ENCODE measurements at regions not wholly inside any gene's neighbourhood (a gene's known extent, or its start where the extent isn't known, plus 50 kb on each side); places are given as distances from the start of the nearest gene placed in this dataset.

GRCh38 chr20:60088236-60088635 lies 130.0 kb downstream of the CDH26 start:
- POLR2A ChIA-PET, result no interaction called here
- Histone ChIP-seq H3K27ac (ENCODE audit: low read depth in 1 of 2, low read length in 2 of 2) (no peak overlapping the region), H3K9me3 (ENCODE audit: control insufficient read depth in 1 of 2, insufficient read depth in 1 of 2, low read length in 2 of 2) (no peaks in the 10 kb centered on the region), H3K36me3 (ENCODE audit: insufficient read depth, low read length) (no peaks in the 10 kb centered on the region), H3K4me1 (ENCODE audit: insufficient read depth, low read length) (no peaks in the 10 kb centered on the region), H3K4me3 (ENCODE audit: low read length) (no peak overlapping the region), H3K27me3 (ENCODE audit: control insufficient read depth in 1 of 2, insufficient read depth in 2 of 2, low read length in 2 of 2) (peaks cover 6 to 19% of the 10 kb centered on the region in 2 experiments)
- no peaks in the 10 kb centered on the region for H3K36me3 Mint-ChIP-seq (ENCODE audit: low read depth)
- TF ChIP-seq, protein P1, sequence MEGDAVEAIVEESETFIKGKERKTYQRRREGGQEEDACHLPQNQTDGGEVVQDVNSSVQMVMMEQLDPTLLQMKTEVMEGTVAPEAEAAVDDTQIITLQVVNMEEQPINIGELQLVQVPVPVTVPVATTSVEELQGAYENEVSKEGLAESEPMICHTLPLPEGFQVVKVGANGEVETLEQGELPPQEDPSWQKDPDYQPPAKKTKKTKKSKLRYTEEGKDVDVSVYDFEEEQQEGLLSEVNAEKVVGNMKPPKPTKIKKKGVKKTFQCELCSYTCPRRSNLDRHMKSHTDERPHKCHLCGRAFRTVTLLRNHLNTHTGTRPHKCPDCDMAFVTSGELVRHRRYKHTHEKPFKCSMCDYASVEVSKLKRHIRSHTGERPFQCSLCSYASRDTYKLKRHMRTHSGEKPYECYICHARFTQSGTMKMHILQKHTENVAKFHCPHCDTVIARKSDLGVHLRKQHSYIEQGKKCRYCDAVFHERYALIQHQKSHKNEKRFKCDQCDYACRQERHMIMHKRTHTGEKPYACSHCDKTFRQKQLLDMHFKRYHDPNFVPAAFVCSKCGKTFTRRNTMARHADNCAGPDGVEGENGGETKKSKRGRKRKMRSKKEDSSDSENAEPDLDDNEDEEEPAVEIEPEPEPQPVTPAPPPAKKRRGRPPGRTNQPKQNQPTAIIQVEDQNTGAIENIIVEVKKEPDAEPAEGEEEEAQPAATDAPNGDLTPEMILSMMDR (IDR thresholded peaks at IDR 0.05), result no peak
- no peaks in the 10 kb centered on the region for H3K9me3 Mint-ChIP-seq
- no peak overlapping the region for H3K27ac Mint-ChIP-seq
- intact Hi-C loops (cut with DNase I, micrococcal nuclease), result no loop called here
- H3K4me3 Mint-ChIP-seq, result no peak overlapping the region
- peaks cover 52% of the 10 kb centered on the region for H3K27me3 Mint-ChIP-seq
- ATAC-seq (ENCODE audit: poor library complexity) (no peak), DNase-seq (no peak)
- no peaks in the 10 kb centered on the region for H3K4me1 Mint-ChIP-seq (ENCODE audit: low read depth)
- CTCF ChIA-PET, result no interaction called here

DNA sequence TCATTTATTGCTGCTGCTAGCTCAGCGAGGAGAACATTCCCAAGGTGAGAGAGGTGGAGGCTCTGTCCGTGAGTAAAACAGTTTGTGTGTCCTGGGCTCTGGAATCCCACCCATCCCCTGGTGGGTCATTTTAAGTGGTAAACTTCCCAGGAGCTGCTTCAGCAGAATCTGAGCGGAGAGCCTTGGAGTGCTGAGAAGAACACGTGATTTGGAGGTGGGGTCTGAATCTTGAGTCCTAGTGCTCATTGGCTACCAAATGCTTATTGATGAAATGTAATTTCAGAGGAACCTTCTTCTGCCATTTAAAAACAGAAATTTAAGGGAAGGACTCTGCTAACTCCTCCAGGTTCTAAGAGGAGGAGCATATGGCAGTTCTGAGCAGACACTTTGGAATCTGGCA lies 132.4 kb downstream of the CDH26 start:
- no peak for ATAC-seq (ENCODE audit: poor library complexity)
- no peak overlapping the region for H3K27ac ChIP-seq (ENCODE audit: low read depth in 1 of 2, low read length in 2 of 2)
- CTCF ChIA-PET, result no interaction called here
- intact Hi-C loops (cut with DNase I, micrococcal nuclease), result no loop called here
- H3K36me3 ChIP-seq (ENCODE audit: insufficient read depth, low read length), result no peaks in the 10 kb centered on the region
- Mint-ChIP-seq H3K27ac (no peak overlapping the region), H3K4me3 (no peak overlapping the region), H3K9me3 (no peaks in the 10 kb centered on the region), H3K27me3 (peaks cover 54% of the 10 kb centered on the region), H3K36me3 (ENCODE audit: low read depth) (no peaks in the 10 kb centered on the region), H3K4me1 (ENCODE audit: low read depth) (no peaks in the 10 kb centered on the region)
- no peaks in the 10 kb centered on the region for H3K4me1 ChIP-seq (ENCODE audit: insufficient read depth, low read length)
- POLR2A ChIA-PET, result no interaction called here
- no peaks in the 10 kb centered on the region for H3K9me3 ChIP-seq (ENCODE audit: control insufficient read depth in 1 of 2, insufficient read depth in 1 of 2, low read length in 2 of 2)
- no peak overlapping the region for H3K4me3 ChIP-seq (ENCODE audit: low read length)
- peaks cover 3 to 17% of the 10 kb centered on the region in 2 experiments for H3K27me3 ChIP-seq (ENCODE audit: control insufficient read depth in 1 of 2, insufficient read depth in 2 of 2, low read length in 2 of 2)
- TF ChIP-seq, protein P1 (IDR thresholded peaks at IDR 0.05), result no peak
- no peak for DNase-seq

GRCh38 chr20:60091305-60091704 lies 133.1 kb downstream of the CDH26 start:
- ATAC-seq (ENCODE audit: poor library complexity) (no peak), DNase-seq (no peak)
- Histone ChIP-seq H3K4me1 (ENCODE audit: insufficient read depth, low read length) (no peaks in the 10 kb centered on the region), H3K27ac (ENCODE audit: low read depth in 1 of 2, low read length in 2 of 2) (no peak overlapping the region), H3K4me3 (ENCODE audit: low read length) (no peak overlapping the region), H3K27me3 (ENCODE audit: control insufficient read depth in 1 of 2, insufficient read depth in 2 of 2, low read length in 2 of 2) (peaks cover 0 to 10% of the 10 kb centered on the region in 2 experiments), H3K36me3 (ENCODE audit: insufficient read depth, low read length) (no peaks in the 10 kb centered on the region), H3K9me3 (ENCODE audit: control insufficient read depth in 1 of 2, insufficient read depth in 1 of 2, low read length in 2 of 2) (no peaks in the 10 kb centered on the region)
- H3K36me3 Mint-ChIP-seq (ENCODE audit: low read depth), result no peaks in the 10 kb centered on the region
- ChIA-PET POLR2A (no interaction called here), CTCF (interaction anchor here (0.6 kb wide), 1 partner anchor 125 kb away, joined by 3 read pairs; no protein-coding TSS in a partner anchor)
- no peak overlapping the region for H3K27ac Mint-ChIP-seq
- peaks cover 49% of the 10 kb centered on the region for H3K27me3 Mint-ChIP-seq
- H3K4me1 Mint-ChIP-seq (ENCODE audit: low read depth), result no peaks in the 10 kb centered on the region
- H3K4me3 Mint-ChIP-seq, result no peak overlapping the region
- intact Hi-C loops (cut with DNase I, micrococcal nuclease), result no loop called here
- H3K9me3 Mint-ChIP-seq, result no peaks in the 10 kb centered on the region
- TF ChIP-seq, protein P1 (IDR thresholded peaks at IDR 0.05), result no peak

All from CD4-positive, alpha-beta T cell (primary cell).